ENCODE measurements at regions not wholly inside any gene's neighbourhood (a gene's known extent, or its start where the extent isn't known, plus 50 kb on each side); places are given as distances from the start of the nearest gene placed in this dataset.

GRCh38 chr3:24604215-24604614 lies 109.6 kb upstream of the THRB start:
- Histone ChIP-seq H2AFZ (ENCODE audit: low read depth, low read length) (no peak overlapping the region), H3K36me3 (ENCODE audit: insufficient read depth, low read length) (no peaks in the 10 kb centered on the region), H3K4me1 (ENCODE audit: insufficient read depth, low read length) (peaks cover 4% of the 10 kb centered on the region), H3K27me3 (ENCODE audit: insufficient read depth, low read length) (no peaks in the 10 kb centered on the region), H3K9me3 (ENCODE audit: low read length) (no peaks in the 10 kb centered on the region), H3K4me3 (ENCODE audit: low read length) (no peak overlapping the region)

- Histone ChIP-seq H3K27me3 (ENCODE audit: insufficient read depth, low read length) (no peaks in the 10 kb centered on the region), H3K36me3 (ENCODE audit: insufficient read depth, low read length) (no peaks in the 10 kb centered on the region), H3K4me3 (ENCODE audit: low read length) (no peak overlapping the region), H2AFZ (ENCODE audit: low read depth, low read length) (no peak overlapping the region), H3K9me3 (ENCODE audit: low read length) (no peaks in the 10 kb centered on the region), H3K4me1 (ENCODE audit: insufficient read depth, low read length) (peaks cover 4% of the 10 kb centered on the region)
Observed at GRCh38 chr3:24605511-24606028, 110.9 kb upstream of the THRB start.

- H3K27me3 ChIP-seq (ENCODE audit: insufficient read depth, low read length): no peaks in the 10 kb centered on the region
- no peak overlapping the region for H3K4me3 ChIP-seq (ENCODE audit: low read length)
- H3K4me1 ChIP-seq (ENCODE audit: insufficient read depth, low read length): peaks cover 4% of the 10 kb centered on the region
- H3K36me3 ChIP-seq (ENCODE audit: insufficient read depth, low read length): no peaks in the 10 kb centered on the region
- H3K9me3 ChIP-seq (ENCODE audit: low read length): no peaks in the 10 kb centered on the region
- H2AFZ ChIP-seq (ENCODE audit: low read depth, low read length): no peak overlapping the region
Observed at GRCh38 chr3:24607281-24607680, 112.6 kb upstream of the THRB start.

DNA sequence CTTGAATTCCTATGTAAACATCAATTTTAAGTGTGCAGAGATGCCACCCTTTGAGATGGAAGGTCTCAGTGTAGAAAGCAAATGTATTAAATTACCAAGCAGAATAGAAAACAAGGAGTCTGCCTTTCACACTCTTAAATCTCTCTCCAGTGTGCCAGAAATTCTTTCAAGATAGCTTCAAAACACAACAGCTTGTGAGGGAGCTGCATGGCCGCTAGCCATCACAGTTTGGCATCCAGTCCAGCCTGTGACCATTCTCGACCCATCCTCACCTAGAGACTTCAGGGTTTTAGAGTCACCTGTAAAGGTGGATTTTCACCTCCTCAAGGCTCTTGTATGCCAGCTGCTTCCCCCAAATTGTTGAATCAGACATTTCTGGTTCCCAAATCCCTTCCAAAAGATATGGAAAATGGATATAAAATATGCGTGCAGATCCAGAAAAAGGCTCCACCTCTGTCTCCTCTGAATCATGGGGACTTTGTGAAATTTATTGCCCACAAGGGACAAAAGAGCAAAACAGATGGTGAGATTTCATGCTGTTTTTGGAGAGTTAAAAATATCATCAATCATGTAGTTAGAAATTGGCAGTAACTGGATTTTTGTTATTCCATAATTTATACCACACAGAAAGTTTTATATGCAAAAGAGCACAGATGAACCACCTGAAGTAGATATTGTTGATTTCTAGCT lies 114.2 kb upstream of the THRB start:
- no peaks in the 10 kb centered on the region for H3K9me3 ChIP-seq (ENCODE audit: low read length)
- H3K4me3 ChIP-seq (ENCODE audit: low read length): no peak overlapping the region
- H2AFZ ChIP-seq (ENCODE audit: low read depth, low read length): no peak overlapping the region
- H3K36me3 ChIP-seq (ENCODE audit: insufficient read depth, low read length): no peaks in the 10 kb centered on the region
- H3K27me3 ChIP-seq (ENCODE audit: insufficient read depth, low read length): no peaks in the 10 kb centered on the region
- H3K4me1 ChIP-seq (ENCODE audit: insufficient read depth, low read length): peaks cover 4% of the 10 kb centered on the region

- Histone ChIP-seq H3K9me3 (ENCODE audit: low read length) (no peaks in the 10 kb centered on the region), H2AFZ (ENCODE audit: low read depth, low read length) (no peak overlapping the region), H3K27me3 (ENCODE audit: insufficient read depth, low read length) (no peaks in the 10 kb centered on the region), H3K4me3 (ENCODE audit: low read length) (no peak overlapping the region), H3K4me1 (ENCODE audit: insufficient read depth, low read length) (no peaks in the 10 kb centered on the region), H3K36me3 (ENCODE audit: insufficient read depth, low read length) (no peaks in the 10 kb centered on the region)
Observed at GRCh38 chr3:24614359-24614758, 119.7 kb upstream of the THRB start.

- no peaks in the 10 kb centered on the region for H3K4me1 ChIP-seq (ENCODE audit: insufficient read depth, low read length)
- H3K4me3 ChIP-seq (ENCODE audit: low read length): no peak overlapping the region
- H3K27me3 ChIP-seq (ENCODE audit: insufficient read depth, low read length): no peaks in the 10 kb centered on the region
- no peak overlapping the region for H2AFZ ChIP-seq (ENCODE audit: low read depth, low read length)
- no peaks in the 10 kb centered on the region for H3K9me3 ChIP-seq (ENCODE audit: low read length)
- no peaks in the 10 kb centered on the region for H3K36me3 ChIP-seq (ENCODE audit: insufficient read depth, low read length)
Observed at GRCh38 chr3:24615177-24615576, 120.5 kb upstream of the THRB start.

- H2AFZ ChIP-seq (ENCODE audit: low read depth, low read length): no peak overlapping the region
- no peaks in the 10 kb centered on the region for H3K36me3 ChIP-seq (ENCODE audit: insufficient read depth, low read length)
- no peaks in the 10 kb centered on the region for H3K4me1 ChIP-seq (ENCODE audit: insufficient read depth, low read length)
- no peak overlapping the region for H3K4me3 ChIP-seq (ENCODE audit: low read length)
- no peaks in the 10 kb centered on the region for H3K9me3 ChIP-seq (ENCODE audit: low read length)
- H3K27me3 ChIP-seq (ENCODE audit: insufficient read depth, low read length): no peaks in the 10 kb centered on the region
Observed at GRCh38 chr3:24616110-24616829, 121.6 kb upstream of the THRB start.

DNA sequence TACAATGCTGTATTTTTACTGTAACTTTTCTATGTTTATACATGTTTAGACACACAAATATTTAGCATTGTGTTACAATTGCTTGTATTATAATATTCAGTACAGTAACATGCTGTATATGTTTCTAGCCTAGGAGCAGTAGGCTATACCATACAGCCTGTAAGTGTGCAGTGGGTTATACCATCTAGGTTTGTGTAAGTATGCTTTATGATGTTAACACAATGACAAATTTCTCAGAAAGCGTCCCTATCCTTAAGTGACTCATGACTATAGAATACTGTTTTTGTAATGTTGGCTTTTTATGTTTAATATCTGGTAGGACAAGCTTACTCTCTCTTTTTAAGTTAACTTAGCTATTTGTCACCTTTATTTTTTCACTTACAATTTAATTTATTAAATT lies 127.5 kb upstream of the THRB start:
- Histone ChIP-seq H3K4me3 (ENCODE audit: low read length) (no peak overlapping the region), H2AFZ (ENCODE audit: low read depth, low read length) (no peak overlapping the region), H3K4me1 (ENCODE audit: insufficient read depth, low read length) (no peaks in the 10 kb centered on the region), H3K36me3 (ENCODE audit: insufficient read depth, low read length) (no peaks in the 10 kb centered on the region), H3K27me3 (ENCODE audit: insufficient read depth, low read length) (no peaks in the 10 kb centered on the region), H3K9me3 (ENCODE audit: low read length) (no peaks in the 10 kb centered on the region)

DNA sequence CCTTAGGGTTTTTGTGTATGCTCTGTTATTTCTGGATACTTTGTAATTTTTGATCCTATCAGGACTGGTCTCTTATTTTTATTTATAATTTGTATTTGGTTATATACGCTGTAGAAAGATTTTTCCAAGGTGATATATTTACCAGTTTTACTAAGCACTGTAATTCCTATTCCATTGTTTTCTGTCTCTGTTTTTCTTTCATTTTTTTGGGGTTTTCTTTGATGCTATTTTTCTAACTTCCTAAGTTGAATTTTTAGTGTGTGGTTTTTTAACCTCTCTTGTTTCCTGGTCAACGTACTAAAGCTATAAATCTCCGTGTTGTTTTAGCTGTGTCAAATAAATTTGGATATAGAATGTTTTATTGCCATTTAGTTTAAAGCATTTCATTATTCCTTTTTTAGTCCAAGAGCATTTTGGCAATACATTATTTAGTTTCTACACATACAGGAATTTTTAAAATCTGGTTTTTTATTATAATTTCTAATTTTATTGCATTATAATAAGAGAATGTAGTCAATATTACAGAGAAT lies 128.1 kb upstream of the THRB start:
- H3K4me1 ChIP-seq (ENCODE audit: insufficient read depth, low read length): no peaks in the 10 kb centered on the region
- H3K36me3 ChIP-seq (ENCODE audit: insufficient read depth, low read length): no peaks in the 10 kb centered on the region
- no peak overlapping the region for H3K4me3 ChIP-seq (ENCODE audit: low read length)
- H2AFZ ChIP-seq (ENCODE audit: low read depth, low read length): no peak overlapping the region
- no peaks in the 10 kb centered on the region for H3K27me3 ChIP-seq (ENCODE audit: insufficient read depth, low read length)
- no peaks in the 10 kb centered on the region for H3K9me3 ChIP-seq (ENCODE audit: low read length)

GRCh38 chr3:24623657-24624056 lies 129.0 kb upstream of the THRB start:
- no peaks in the 10 kb centered on the region for H3K36me3 ChIP-seq (ENCODE audit: insufficient read depth, low read length)
- no peak overlapping the region for H3K4me3 ChIP-seq (ENCODE audit: low read length)
- no peak overlapping the region for H2AFZ ChIP-seq (ENCODE audit: low read depth, low read length)
- no peaks in the 10 kb centered on the region for H3K27me3 ChIP-seq (ENCODE audit: insufficient read depth, low read length)
- H3K9me3 ChIP-seq (ENCODE audit: low read length): no peaks in the 10 kb centered on the region
- H3K4me1 ChIP-seq (ENCODE audit: insufficient read depth, low read length): no peaks in the 10 kb centered on the region

GRCh38 chr3:24624938-24625681 lies 130.5 kb upstream of the THRB start:
- H3K36me3 ChIP-seq (ENCODE audit: insufficient read depth, low read length): no peaks in the 10 kb centered on the region
- H3K27me3 ChIP-seq (ENCODE audit: insufficient read depth, low read length): no peaks in the 10 kb centered on the region
- peak overlapping the region; percentile 10 for H2AFZ ChIP-seq (ENCODE audit: low read depth, low read length)
- no peak overlapping the region for H3K4me3 ChIP-seq (ENCODE audit: low read length)
- no peaks in the 10 kb centered on the region for H3K4me1 ChIP-seq (ENCODE audit: insufficient read depth, low read length)
- no peaks in the 10 kb centered on the region for H3K9me3 ChIP-seq (ENCODE audit: low read length)

DNA sequence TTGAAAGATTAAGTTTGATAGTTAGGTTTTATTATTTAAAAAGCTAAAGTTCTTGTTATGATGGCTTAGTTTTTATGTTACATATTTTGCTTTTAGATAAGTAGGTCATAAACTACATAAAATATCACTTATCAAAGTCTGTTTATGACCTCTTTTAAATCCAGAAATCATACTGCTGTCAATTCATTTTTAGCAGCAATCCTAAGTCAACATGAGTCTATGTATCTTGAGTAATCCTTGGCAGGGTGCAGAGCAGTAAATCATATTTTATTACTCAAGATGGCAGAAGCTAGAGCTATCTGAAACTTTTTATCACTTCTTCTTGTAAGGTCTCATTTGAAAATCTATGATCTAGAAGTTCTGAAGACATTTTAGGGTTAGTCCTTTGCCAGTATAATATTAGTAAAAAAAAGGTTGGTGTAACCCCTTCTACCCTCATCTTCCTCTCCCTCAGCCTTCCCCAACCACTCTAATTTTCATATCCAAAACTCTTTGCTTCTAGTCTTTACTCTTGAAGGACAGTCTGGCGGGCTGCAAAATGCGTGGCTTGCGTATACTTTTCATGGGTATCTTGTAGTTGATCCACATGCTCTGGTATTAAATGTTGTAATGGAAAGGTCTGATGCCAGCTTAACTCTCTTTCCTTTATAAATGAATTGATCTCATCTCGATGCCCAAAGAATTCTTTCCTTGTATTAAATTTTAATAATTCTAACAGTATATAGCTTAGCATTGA lies 134.0 kb upstream of the THRB start:
- no peaks in the 10 kb centered on the region for H3K4me1 ChIP-seq (ENCODE audit: insufficient read depth, low read length)
- no peaks in the 10 kb centered on the region for H3K36me3 ChIP-seq (ENCODE audit: insufficient read depth, low read length)
- H3K4me3 ChIP-seq (ENCODE audit: low read length): no peak overlapping the region
- H3K27me3 ChIP-seq (ENCODE audit: insufficient read depth, low read length): no peaks in the 10 kb centered on the region
- no peak overlapping the region for H2AFZ ChIP-seq (ENCODE audit: low read depth, low read length)
- H3K9me3 ChIP-seq (ENCODE audit: low read length): no peaks in the 10 kb centered on the region
